ENCODE measurements at regions not wholly inside any gene's neighbourhood (a gene's known extent, or its start where the extent isn't known, plus 50 kb on each side); places are given as distances from the start of the nearest gene placed in this dataset.

- DNase-seq (ENCODE audit: low read depth in 4 of 4, low spot score in 3 of 4): no peak
Measured at GRCh38 chr3:168540726-168541125, 445.0 kb upstream of the GOLIM4 start.

DNA sequence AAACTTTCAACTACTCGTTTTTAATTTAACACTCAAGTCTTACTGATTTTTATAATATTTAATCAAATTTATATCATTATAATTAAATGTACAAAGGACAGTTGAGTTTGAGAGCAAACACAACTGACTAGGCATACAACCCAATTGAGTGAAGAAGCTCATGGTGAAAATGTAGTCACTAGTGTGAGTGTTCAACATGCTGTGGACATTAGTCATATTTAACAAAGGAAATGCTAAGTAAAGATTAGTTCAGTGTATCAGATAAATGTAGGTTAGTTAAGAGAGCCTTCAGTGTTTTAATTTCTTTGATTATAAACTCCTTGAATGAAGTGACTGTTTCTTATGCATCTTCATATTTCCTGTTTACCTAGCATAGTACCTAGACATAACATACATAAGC is 444.2 kb upstream of the GOLIM4 start:
- DNase-seq (ENCODE audit: low read depth in 4 of 4, low spot score in 3 of 4): no peak

- no peak for DNase-seq (ENCODE audit: low read depth in 4 of 4, low spot score in 3 of 4)
Measured at GRCh38 chr3:168534761-168535160, 439.0 kb upstream of the GOLIM4 start.

- DNase-seq (ENCODE audit: low read depth in 4 of 4, low spot score in 3 of 4): no peak
Measured at GRCh38 chr3:168533600-168533999, 437.9 kb upstream of the GOLIM4 start.

- DNase-seq (ENCODE audit: low read depth in 4 of 4, low spot score in 3 of 4): no peak
Measured at GRCh38 chr3:168532135-168532534, 436.4 kb upstream of the GOLIM4 start.

DNA sequence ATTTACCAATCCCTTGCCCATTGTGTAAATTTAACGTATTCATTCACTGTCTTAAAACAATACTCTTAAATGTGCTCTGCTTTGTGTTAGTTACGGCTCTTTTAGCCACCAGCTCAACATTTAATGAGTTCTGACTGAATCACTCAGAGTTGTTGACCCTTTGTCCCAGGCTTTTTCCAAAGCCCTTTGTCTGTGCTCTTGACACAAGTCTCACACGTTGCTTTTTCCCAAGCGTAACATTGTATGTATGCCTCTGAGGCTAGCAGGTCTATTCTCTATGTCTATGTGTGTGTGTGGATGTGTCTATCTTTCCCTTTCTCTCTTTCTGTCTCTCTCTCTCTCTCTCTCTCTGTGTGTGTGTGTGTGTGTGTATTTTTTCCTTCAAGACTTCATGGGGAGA is 435.4 kb upstream of the GOLIM4 start:
- no peak for DNase-seq (ENCODE audit: low read depth in 4 of 4, low spot score in 3 of 4)

DNA sequence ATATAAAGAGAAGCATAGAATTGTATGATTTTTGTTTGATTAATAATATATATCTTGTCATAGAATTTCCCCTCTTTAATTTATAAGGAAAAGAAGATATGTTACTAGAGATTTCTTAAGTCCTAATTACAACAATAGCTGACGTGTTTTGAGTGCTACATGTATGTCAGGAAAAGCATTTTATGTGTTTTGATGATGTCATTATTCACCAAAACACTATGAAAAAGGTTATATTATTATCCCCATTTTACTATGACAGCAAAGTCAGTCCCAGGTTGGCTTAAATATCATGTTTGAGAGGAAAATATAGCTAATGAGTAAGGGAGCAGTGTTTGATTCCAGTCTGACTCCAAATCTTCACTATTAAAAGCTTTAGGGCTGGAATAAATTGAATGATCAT is 428.4 kb upstream of the GOLIM4 start:
- no peak for DNase-seq (ENCODE audit: low read depth in 4 of 4, low spot score in 3 of 4)

GRCh38 chr3:168517249-168518071 is 421.7 kb upstream of the GOLIM4 start:
- DNase-seq (ENCODE audit: low read depth in 4 of 4, low spot score in 3 of 4): no peak

- DNase-seq (ENCODE audit: low read depth in 4 of 4, low spot score in 3 of 4): no peak
Measured at GRCh38 chr3:168514252-168514651, 418.5 kb upstream of the GOLIM4 start.

- DNase-seq (ENCODE audit: low read depth in 4 of 4, low spot score in 3 of 4): no peak
Measured at GRCh38 chr3:168512802-168513201, 417.1 kb upstream of the GOLIM4 start.

DNA sequence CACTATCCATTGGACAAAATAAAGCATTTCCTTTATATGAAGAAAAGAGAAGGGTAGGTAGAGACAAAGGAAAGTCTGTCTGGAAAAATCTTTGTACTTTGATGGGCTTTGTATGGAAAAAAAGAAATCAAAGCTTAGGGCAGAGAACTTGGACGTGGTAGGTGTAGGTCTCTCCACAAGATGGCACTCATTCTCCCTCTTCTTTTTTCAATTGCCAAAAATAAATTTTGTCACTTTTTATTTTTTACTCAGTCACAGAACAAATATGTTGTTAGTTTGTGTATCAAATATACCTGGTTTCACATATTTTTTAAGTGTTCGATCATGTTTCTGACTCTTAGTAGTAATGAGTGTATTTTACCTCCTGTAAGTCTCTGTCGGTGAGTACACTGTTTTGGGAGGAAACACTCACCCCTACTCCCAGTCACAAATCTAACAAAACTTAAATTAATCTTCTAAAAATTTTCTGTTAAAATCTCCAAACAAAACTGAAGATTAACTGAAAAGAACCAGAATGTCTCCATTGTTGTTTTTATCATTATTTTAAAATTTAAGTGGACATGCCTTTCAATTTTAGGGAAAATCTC is 415.8 kb upstream of the GOLIM4 start:
- DNase-seq (ENCODE audit: low read depth in 4 of 4, low spot score in 3 of 4): no peak

DNA sequence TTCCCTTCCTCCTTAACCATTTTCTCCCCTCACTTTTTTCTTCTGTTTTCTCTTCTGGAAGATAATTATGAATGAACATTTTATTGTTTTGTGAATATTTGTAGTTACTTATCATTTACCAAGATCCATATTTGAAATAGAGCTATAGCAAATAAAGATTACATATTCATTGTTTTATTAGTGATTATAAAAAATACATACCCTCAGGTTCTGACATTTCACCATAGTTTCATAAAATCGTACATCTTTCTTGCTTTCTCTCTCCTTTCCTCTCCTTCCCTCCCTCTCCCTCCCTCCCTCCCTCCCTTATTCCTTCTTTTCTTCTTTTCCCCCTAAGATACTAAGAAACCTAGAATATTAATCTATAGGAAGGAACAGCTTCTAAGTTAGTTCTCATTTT is 410.9 kb upstream of the GOLIM4 start:
- DNase-seq (ENCODE audit: low read depth in 4 of 4, low spot score in 3 of 4): no peak

DNA sequence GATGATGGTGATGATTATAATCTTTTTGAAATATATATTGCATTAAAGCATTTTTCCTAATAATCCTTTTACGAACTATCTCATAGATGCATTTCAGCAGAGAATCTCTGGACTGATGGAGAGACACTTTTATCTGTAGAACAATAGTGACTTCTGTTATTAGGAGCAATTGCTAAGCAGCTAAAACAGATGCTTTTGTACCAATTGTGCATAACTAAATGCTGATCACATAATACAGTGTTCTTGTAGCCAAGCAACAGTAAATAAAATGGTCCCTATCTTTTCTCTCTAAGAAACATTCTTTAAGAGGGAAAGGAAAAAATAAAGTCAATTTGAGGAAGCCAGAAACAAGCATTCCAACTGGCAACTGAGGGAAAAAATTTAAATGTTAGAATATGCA is 405.8 kb upstream of the GOLIM4 start:
- no peak for DNase-seq (ENCODE audit: low read depth in 4 of 4, low spot score in 3 of 4)

DNA sequence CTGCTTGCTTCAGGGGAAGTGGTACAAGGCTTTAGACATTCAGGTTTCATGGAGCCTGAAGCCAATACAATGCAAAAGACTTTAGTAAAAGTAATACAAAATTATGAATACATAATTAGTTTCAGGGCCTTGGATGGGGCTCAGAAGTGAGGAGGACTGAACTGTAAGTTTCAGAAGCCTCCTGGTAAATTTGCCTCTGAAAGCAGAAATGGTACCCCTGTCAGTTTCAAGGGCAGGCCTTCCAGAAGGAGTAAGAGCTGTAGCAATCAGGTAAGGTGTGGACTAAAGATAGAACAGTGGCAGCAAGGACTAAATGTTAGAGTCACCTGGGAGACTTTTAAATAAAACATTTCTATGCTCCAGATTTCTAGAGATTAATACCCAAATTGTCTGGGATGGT is 402.5 kb upstream of the GOLIM4 start:
- no peak for DNase-seq (ENCODE audit: low read depth in 4 of 4, low spot score in 3 of 4)

- no peak for DNase-seq (ENCODE audit: low read depth in 4 of 4, low spot score in 3 of 4)
Measured at GRCh38 chr3:168497741-168498140, 402.0 kb upstream of the GOLIM4 start.

- DNase-seq (ENCODE audit: low read depth in 4 of 4, low spot score in 3 of 4): no peak
Measured at GRCh38 chr3:168497183-168497582, 401.5 kb upstream of the GOLIM4 start.

DNA sequence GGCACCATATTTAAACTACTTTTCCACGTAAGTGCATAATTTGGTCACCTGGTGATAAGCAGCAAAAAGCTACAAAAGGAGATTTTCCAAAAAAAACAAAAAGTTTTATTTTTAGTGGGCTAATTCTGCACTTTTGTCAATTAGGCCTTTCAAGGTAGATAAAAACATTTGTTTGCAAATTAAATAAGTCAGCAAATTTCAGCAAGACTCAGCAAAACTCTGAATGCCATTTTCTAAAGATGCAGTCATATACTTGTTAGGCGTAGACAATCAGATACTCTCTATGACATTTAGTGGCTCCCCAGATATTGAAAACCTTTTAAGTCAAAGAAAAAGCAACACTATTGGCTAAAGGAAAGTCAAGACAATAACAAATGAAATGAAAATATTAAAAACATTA is 400.2 kb upstream of the GOLIM4 start:
- no peak for DNase-seq (ENCODE audit: low read depth in 4 of 4, low spot score in 3 of 4)

DNA sequence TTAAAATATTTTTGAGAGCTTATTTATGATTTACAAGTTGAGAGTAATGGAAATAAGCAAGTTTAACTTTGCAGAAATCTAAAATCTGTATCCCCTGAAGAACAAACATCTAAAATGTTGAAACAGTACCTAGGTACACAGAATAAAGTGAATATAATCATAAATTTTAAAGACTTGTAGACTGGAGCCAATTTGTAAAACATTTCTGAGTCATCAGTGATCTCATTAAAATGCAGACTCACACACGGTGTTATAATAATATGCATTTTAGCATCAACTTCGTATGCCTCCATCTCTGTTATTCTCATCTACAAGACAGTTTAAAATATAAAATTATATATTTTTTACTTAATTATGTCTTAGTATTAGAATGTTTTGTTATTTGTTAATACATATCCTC is 399.5 kb upstream of the GOLIM4 start:
- no peak for DNase-seq (ENCODE audit: low read depth in 4 of 4, low spot score in 3 of 4)

DNA sequence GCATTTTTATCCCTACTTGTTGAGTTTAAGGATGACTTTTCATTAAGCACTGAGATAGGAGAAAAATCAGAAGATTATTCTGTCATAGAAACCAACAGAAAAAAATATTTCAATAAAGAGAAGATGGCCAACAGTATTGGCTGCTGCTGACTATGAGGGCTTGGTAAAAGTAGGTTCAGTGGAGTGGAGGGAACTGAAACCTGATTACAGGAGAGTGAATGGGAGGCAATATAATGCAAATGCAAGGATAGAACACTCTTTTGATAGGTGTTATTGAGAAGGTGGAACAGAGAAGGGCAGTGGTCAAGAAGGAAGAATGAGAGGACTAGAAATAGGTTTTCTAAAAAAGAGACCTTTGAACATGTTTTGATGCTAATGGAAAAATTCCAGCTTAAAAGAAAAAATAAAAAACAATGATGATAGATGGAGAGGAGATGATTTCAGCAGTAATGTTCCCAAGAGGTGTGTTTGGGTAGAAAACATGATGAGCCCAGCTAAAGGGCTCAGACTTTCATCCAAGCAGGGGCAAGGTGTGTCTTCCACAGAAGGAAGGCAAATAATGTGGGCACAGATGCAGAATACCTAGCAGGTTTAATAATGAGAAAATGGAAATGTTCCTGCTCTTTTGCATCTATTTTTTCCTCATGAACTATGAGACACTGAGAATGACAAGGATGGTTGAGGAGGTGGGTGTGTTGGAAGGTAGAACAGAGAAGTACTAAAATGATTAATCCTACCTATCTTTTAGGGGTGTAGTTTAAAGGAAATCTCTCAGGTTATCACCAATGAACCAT is 397.9 kb upstream of the GOLIM4 start:
- no peak for DNase-seq (ENCODE audit: low read depth in 4 of 4, low spot score in 3 of 4)

DNA sequence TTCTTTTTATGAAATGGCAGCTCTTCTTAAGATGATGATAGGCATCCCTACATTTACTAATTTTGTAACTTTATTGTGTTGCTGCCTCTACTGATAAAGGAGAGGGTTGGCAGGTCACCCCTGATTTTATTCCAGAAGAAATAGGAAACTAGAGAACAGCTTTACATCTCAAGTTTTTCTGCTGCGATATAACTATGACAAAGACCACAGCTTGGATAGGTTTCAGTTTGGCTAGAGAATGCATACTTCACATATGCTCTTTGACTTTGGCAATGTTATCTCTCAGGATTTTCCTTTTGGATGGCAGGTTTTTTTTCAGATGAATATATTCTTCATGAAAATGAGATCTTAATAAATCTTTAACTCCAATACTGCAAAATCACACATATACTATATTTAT is 395.3 kb upstream of the GOLIM4 start:
- DNase-seq (ENCODE audit: low read depth in 4 of 4, low spot score in 3 of 4): no peak

- DNase-seq (ENCODE audit: low read depth in 4 of 4, low spot score in 3 of 4): no peak
Measured at GRCh38 chr3:168489301-168489700, 393.6 kb upstream of the GOLIM4 start.

- DNase-seq (ENCODE audit: low read depth in 4 of 4, low spot score in 3 of 4): no peak
Measured at GRCh38 chr3:168485936-168486335, 390.2 kb upstream of the GOLIM4 start.

Measured in right renal pelvis (tissue), 4 donors.